ENCODE measurements at regions not wholly inside any gene's neighbourhood (a gene's known extent, or its start where the extent isn't known, plus 50 kb on each side); places are given as distances from the start of the nearest gene placed in this dataset.

DNA sequence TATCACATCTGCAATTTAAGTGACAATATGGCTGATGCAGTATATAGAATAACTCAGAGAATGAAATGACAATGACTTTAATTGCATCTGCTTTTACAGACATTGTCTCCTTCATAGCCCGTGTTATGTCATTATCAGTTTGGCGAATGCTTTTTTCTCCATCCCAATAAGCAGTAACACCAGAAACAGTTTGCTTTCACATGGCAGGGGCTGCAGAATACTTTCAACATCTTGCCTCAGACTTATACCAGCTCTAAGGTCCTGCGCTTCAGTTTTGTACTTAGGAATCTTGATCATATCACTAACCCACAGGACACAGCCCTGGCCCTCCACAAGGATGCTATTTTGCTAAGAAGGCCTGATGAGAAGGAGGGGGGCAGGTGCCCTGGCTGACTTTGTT is 49.9 kb upstream of the SPESP1 start:
- TF ChIP-seq EZH2phosphoT487 (IDR thresholded peaks at IDR 0.05; ENCODE audit: insufficient read depth, low read depth) (no peak), EZH2 (IDR thresholded peaks at IDR 0.05; ENCODE audit: insufficient read depth, poor library complexity, severe bottlenecking) (no peak)

Measured in GM23248 (cell line).